ENCODE measurements at regions not wholly inside any gene's neighbourhood (a gene's known extent, or its start where the extent isn't known, plus 50 kb on each side); places are given as distances from the start of the nearest gene placed in this dataset.
"Not testable (repeated sequence)": the region's sequence is repeated elsewhere in the genome, so short reads cannot be mapped to it uniquely, and the experiment has no call there.

DNA sequence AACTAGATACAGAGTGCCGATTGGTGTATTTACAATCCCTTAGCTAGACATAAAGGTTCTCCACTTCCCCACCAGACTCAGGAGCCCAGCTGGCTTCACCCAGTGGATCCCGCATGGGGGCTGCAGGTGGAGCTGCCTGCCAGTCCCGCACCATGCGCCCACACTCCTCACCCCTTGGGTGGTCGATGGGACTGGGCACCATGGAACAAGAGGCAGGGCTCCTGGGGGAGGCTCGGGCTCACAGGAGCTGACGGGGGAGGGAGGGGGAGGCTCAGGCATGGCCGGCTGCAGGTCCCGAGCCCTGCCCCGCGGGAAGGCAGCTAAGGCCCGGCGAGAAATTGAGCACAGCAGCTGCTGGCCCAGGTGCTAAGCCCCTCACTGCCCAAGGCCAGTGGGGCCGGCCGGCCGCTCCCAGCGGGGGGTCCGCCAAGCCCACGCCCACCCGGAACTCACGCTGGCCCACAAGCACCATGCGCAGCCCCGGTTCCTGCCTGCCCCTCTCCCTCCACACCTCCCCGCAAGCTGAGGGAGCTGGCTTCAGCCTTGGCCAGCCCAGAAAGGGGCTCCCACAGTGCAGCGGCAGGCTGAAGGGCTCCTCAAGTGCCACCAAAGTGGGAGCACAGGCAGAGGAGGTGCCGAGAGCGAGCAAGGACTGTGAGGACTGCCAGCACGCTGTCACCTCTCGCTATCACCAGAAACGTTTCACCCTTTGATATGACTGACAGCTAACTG is 1213.1 kb downstream of the SUCLG1 start:
- not testable (repeated sequence) for TF ChIP-seq POLR2AphosphoS5 (IDR thresholded peaks at IDR 0.05; ENCODE audit: borderline replicate concordance, low read depth, low read length); EZH2 (IDR thresholded peaks at IDR 0.05); FOXP2 (optimal IDR thresholded peaks at IDR 0.05; ENCODE audit: control extremely low read depth, extremely low read length, insufficient read depth)

Data from SK-N-MC (cell line).